ENCODE measurements at regions not wholly inside any gene's neighbourhood (a gene's known extent, or its start where the extent isn't known, plus 50 kb on each side); places are given as distances from the start of the nearest gene placed in this dataset.

GRCh38 chr1:214208460-214208859 lies 72.5 kb upstream of the SMYD2 start:
- no peak for DNase-seq (ENCODE audit: low spot score)

GRCh38 chr1:214209260-214209808 lies 71.6 kb upstream of the SMYD2 start:
- DNase-seq (ENCODE audit: low spot score), result no peak

- no peak for DNase-seq (ENCODE audit: low spot score)
Measured at GRCh38 chr1:214213136-214213535, 67.8 kb upstream of the SMYD2 start.

GRCh38 chr1:214214851-214215250 lies 66.1 kb upstream of the SMYD2 start:
- DNase-seq (ENCODE audit: low spot score), result no peak

- no peak for DNase-seq (ENCODE audit: low spot score)
Measured at GRCh38 chr1:214215583-214215982, 65.4 kb upstream of the SMYD2 start.

GRCh38 chr1:214216021-214216420 lies 64.9 kb upstream of the SMYD2 start:
- DNase-seq (ENCODE audit: low spot score), result no peak

- DNase-seq (ENCODE audit: low spot score), result no peak
Measured at GRCh38 chr1:214216779-214217178, 64.2 kb upstream of the SMYD2 start.

- DNase-seq (ENCODE audit: low spot score), result no peak
Measured at GRCh38 chr1:214219902-214220301, 61.1 kb upstream of the SMYD2 start.

- no peak for DNase-seq (ENCODE audit: low spot score)
Measured at GRCh38 chr1:214220891-214221290, 60.1 kb upstream of the SMYD2 start.

GRCh38 chr1:214224611-214225354 lies 56.2 kb upstream of the SMYD2 start:
- no peak for DNase-seq (ENCODE audit: low spot score)

- DNase-seq (ENCODE audit: low spot score), result no peak
Measured at GRCh38 chr1:214228976-214229375, 52.0 kb upstream of the SMYD2 start.

GRCh38 chr1:214229736-214230135 lies 51.2 kb upstream of the SMYD2 start:
- DNase-seq (ENCODE audit: low spot score), result no peak

Measured in putamen (tissue), 1 donor.